HCT116 (cell line): ENCODE measurements at regions not wholly inside any gene's neighbourhood (a gene's known extent, or its start where the extent isn't known, plus 50 kb on each side); places are given as distances from the start of the nearest gene placed in this dataset.

Experiments used
- ATAC-seq: fragments of 200-7000 bp; cut with Tn5 transposase; 2 replicates; pipeline ENCODE4 v1.9.1; 2020; ENCODE audit warnings: mild to moderate bottlenecking, moderate library complexity
- BruUV-seq: library from RNA; stranded (reverse); fragments of 400-500 nt; replicated peaks from 2 replicates; lab custom pipeline; 2021; lab: Mats Ljungman, UMichigan
- CTCF ChIA-PET: fragments of 300-600 bp; sonication (Branson Sonifier 250); formaldehyde crosslinking; loops from one replicate; lab custom pipeline; 2021; ENCODE audit warnings: antibody characterized with exemption; lab: Charles Lee
- POLR2A ChIA-PET: fragments of 300-600, 350-600 bp; sonication (Branson Sonifier 250); formaldehyde crosslinking; loops from one replicate; lab custom pipeline; 2021; ENCODE audit warnings: antibody characterized with exemption; lab: Charles Lee
- RAD21 ChIA-PET, 2 experiments: fragments of 300-600 bp; sonication (Branson Sonifier 250); formaldehyde crosslinking; loops; one replicate each; lab custom pipeline; 2023; ENCODE audit warnings: low total read pairs in 2 of 2; ENCODE audit not compliant: uncharacterized antibody in 2 of 2, unreplicated experiment in 2 of 2, low non-redundant PET in 1 of 2; lab: Charles Lee
- DNase-seq: peaks from one replicate; pipeline ENCODE4 v3.0.0-alpha.2; 2010; ENCODE audit warnings: low read depth, low spot score
- H2AFZ ChIP-seq: fragments of 200-600 bp; shearing (Covaris generic), sonication (generic); 2 replicates; pipeline ENCODE4 v1.6.1; 2017; ENCODE audit warnings: low read depth, mixed run types, mixed read lengths, antibody characterized with exemption, low read length; ENCODE audit not compliant: poor library complexity, severe bottlenecking
- H3K27ac ChIP-seq: 2 replicates; pipeline ENCODE4 v1.5.1; 2012; ENCODE audit warnings: low read depth, low read length
- H3K27me3 ChIP-seq: fragments of 200-600 bp; sonication (generic); 2 replicates; pipeline ENCODE4 v1.6.1; 2016; ENCODE audit warnings: mixed run types, low read length, mixed read lengths; ENCODE audit not compliant: insufficient read depth
- H3K36me3 ChIP-seq, 2 experiments: fragments of 200-500 bp in 1 of 2; fragments of 200-600 bp in 1 of 2; sonication (Bioruptor generic) in 1 of 2; sonication (generic) in 1 of 2; 2 replicates each; pipeline versions ENCODE4 v1.5.1 to v1.6.1; 2014 to 2016; ENCODE audit warnings: low read length in 2 of 2, inconsistent platforms in 1 of 2, mixed read lengths in 1 of 2, mixed run types in 1 of 2; ENCODE audit not compliant: insufficient read depth in 2 of 2, control insufficient read depth in 1 of 2
- H3K4me1 ChIP-seq, 2 experiments: fragments of 200-600 bp in 1 of 2; sonication (generic) in 1 of 2; 2 replicates each; pipeline versions ENCODE4 v1.5.1 to v1.6.1; 2012 to 2017; ENCODE audit warnings: low read length in 2 of 2, inconsistent platforms in 1 of 2, mild to moderate bottlenecking in 1 of 2, mixed read lengths in 1 of 2, mixed run types in 1 of 2, moderate library complexity in 1 of 2; ENCODE audit not compliant: insufficient read depth in 2 of 2, control insufficient read depth in 1 of 2
- H3K4me2 ChIP-seq: fragments of 200-600 bp; sonication (generic); 2 replicates; pipeline ENCODE4 v1.6.1; 2017; ENCODE audit warnings: mixed run types, low read length, mixed read lengths
- H3K4me3 ChIP-seq, 2 experiments: fragments of 200-600 bp in 1 of 2; sonication (generic) in 1 of 2; replicated peaks in 1 of 2; 2 replicates each; pipeline ENCODE4 v1.5.1; 2011 to 2016; ENCODE audit warnings: low read length in 2 of 2, control low read depth in 1 of 2, low read depth in 1 of 2, mild to moderate bottlenecking in 1 of 2, mixed read lengths in 1 of 2, mixed run types in 1 of 2
- H3K79me2 ChIP-seq: fragments of 200-600 bp; sonication (generic); 2 replicates; pipeline ENCODE4 v1.6.1; 2017; ENCODE audit warnings: mild to moderate bottlenecking, mixed run types, low read length, moderate library complexity, mixed read lengths; ENCODE audit not compliant: insufficient read depth
- H3K9ac ChIP-seq: fragments of 200-600 bp; sonication (generic); 2 replicates; pipeline ENCODE4 v1.6.1; 2016; ENCODE audit warnings: low read length, mixed read lengths
- H3K9me2 ChIP-seq: fragments of 200-600 bp; sonication (generic), shearing (Covaris generic); 2 replicates; pipeline ENCODE4 v1.6.1; 2017; ENCODE audit warnings: mixed run types, mild to moderate bottlenecking, moderate library complexity; ENCODE audit not compliant: insufficient read depth
- H3K9me3 ChIP-seq, 2 experiments: fragments of 200-500 bp in 1 of 2; fragments of 200-600 bp in 1 of 2; sonication (Bioruptor generic) in 1 of 2; sonication (generic) in 1 of 2; 2 replicates each; pipeline ENCODE4 v1.6.1; 2014 to 2017; ENCODE audit warnings: low read length in 2 of 2, mixed read lengths in 2 of 2, inconsistent platforms in 1 of 2, low read depth in 1 of 2, mild to moderate bottlenecking in 1 of 2, mixed run types in 1 of 2, moderate library complexity in 1 of 2; ENCODE audit not compliant: control insufficient read depth in 1 of 2, insufficient read depth in 1 of 2
- H4K20me1 ChIP-seq: fragments of 200-600 bp; sonication (generic), shearing (Covaris generic); 2 replicates; pipeline ENCODE4 v1.6.1; 2017; ENCODE audit warnings: mixed run types, mild to moderate bottlenecking, moderate library complexity; ENCODE audit not compliant: insufficient read depth
- ATF3 ChIP-seq: IDR thresholded peaks from 2 replicates; pipeline ENCODE4 v1.6.1; 2012
- CBX3 ChIP-seq: IDR thresholded peaks from 2 replicates; pipeline ENCODE4 v1.6.1; 2012; ENCODE audit warnings: low read depth
- CEBPB ChIP-seq: IDR thresholded peaks from 2 replicates; pipeline ENCODE4 v1.6.1; 2012; ENCODE audit warnings: low read depth
- ELF1 ChIP-seq: IDR thresholded peaks from 2 replicates; pipeline ENCODE4 v1.6.1; 2012; ENCODE audit warnings: low read depth, borderline replicate concordance
- EZH2 ChIP-seq: fragments of 200-600 bp; sonication (generic); IDR thresholded peaks from 2 replicates; pipeline ENCODE4 v1.6.1; 2017; ENCODE audit warnings: antibody characterized with exemption, mixed run types
- FOSL1 ChIP-seq: IDR thresholded peaks from 2 replicates; pipeline ENCODE4 v1.6.1; 2012; ENCODE audit warnings: low read depth
- JUND ChIP-seq: IDR thresholded peaks from 2 replicates; pipeline ENCODE4 v1.6.1; 2012
- POLR2A ChIP-seq: IDR thresholded peaks from 2 replicates; pipeline ENCODE4 v1.7.0; 2011; ENCODE audit warnings: borderline replicate concordance; ENCODE audit not compliant: insufficient read depth, insufficient read length; ENCODE audit errors: extremely low read depth
- RAD21 ChIP-seq: IDR thresholded peaks from 2 replicates; pipeline ENCODE4 v1.6.1; 2012; ENCODE audit warnings: low read depth, mild to moderate bottlenecking
- SIN3A ChIP-seq: IDR thresholded peaks from 2 replicates; pipeline ENCODE4 v1.6.1; 2012; ENCODE audit warnings: low read depth
- SP1 ChIP-seq: IDR thresholded peaks from 2 replicates; pipeline ENCODE4 v1.6.1; 2012; ENCODE audit warnings: low read depth
- SRF ChIP-seq: IDR thresholded peaks from 2 replicates; pipeline ENCODE4 v1.6.1; 2012; ENCODE audit warnings: low read depth
- YY1 ChIP-seq: IDR thresholded peaks from 2 replicates; pipeline ENCODE4 v1.6.1; 2011; ENCODE audit warnings: low read length, low read depth, moderate library complexity, mild to moderate bottlenecking; ENCODE audit not compliant: insufficient replicate concordance; ENCODE audit errors: extremely low read depth
- ZFX ChIP-seq: fragments of 450-650 bp; IDR thresholded peaks from 2 replicates; pipeline ENCODE4 v1.6.1; 2017
- ZNF274 ChIP-seq: fragments of 200-500 bp; sonication (Bioruptor generic); IDR thresholded peaks from 2 replicates; pipeline ENCODE4 v1.6.1; 2014; ENCODE audit warnings: mild to moderate bottlenecking, low read depth, low read length, inconsistent platforms
- intact Hi-C: fragments of 100-400 bp; cut with micrococcal nuclease; formaldehyde crosslinking; loops from 2 replicates; pipeline ENCODE4 v1.10.0; 2022
- TF ChIP-seq, protein P1 (sequence below): IDR thresholded peaks from 2 replicates; pipeline ENCODE4 v1.6.1; 2011; ENCODE audit warnings: mild to moderate bottlenecking, low read length, moderate library complexity; ENCODE audit not compliant: insufficient replicate concordance; ENCODE audit errors: extremely low read depth
- TF ChIP-seq, protein P2 (sequence below): IDR thresholded peaks from 2 replicates; pipeline ENCODE4 v1.6.1; 2012
- TF ChIP-seq, protein P3 (sequence below): IDR thresholded peaks from 2 replicates; pipeline ENCODE4 v1.6.1; 2012; ENCODE audit warnings: low read depth

DNA sequence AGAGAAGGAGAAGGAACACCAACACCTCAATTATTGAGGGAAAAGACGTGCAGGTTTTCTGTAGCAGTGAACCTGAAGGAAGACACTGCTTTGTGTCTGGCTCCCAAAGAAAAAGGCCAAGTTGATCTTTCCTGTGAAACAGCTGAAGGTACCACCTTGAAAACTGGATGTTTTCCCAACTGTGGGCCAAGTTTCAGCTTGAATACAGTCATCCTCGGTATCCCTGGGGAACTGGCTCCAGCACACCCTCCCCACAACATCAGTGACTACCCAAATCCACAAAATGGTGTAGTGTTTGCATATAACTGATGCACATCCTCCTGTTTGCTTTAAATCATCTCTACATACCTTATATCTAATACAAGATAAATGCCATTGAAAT lies 297.0 kb upstream of the PITRM1 start (continued):
- TF ChIP-seq, protein P1, sequence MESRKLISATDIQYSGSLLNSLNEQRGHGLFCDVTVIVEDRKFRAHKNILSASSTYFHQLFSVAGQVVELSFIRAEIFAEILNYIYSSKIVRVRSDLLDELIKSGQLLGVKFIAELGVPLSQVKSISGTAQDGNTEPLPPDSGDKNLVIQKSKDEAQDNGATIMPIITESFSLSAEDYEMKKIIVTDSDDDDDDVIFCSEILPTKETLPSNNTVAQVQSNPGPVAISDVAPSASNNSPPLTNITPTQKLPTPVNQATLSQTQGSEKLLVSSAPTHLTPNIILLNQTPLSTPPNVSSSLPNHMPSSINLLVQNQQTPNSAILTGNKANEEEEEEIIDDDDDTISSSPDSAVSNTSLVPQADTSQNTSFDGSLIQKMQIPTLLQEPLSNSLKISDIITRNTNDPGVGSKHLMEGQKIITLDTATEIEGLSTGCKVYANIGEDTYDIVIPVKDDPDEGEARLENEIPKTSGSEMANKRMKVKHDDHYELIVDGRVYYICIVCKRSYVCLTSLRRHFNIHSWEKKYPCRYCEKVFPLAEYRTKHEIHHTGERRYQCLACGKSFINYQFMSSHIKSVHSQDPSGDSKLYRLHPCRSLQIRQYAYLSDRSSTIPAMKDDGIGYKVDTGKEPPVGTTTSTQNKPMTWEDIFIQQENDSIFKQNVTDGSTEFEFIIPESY: no peak
- TF ChIP-seq ELF1: no peak
- TF ChIP-seq CBX3: no peak
- TF ChIP-seq, protein P2, sequence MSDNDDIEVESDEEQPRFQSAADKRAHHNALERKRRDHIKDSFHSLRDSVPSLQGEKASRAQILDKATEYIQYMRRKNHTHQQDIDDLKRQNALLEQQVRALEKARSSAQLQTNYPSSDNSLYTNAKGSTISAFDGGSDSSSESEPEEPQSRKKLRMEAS: no peak

- H2AFZ ChIP-seq: peak overlapping the region; percentile 65
- H3K9me3 ChIP-seq: no peaks in the 10 kb centered on the region
- H3K4me1 ChIP-seq: peaks cover 29 to 33% of the 10 kb centered on the region in 2 experiments
- CTCF ChIA-PET: no interaction called here
- H3K27ac ChIP-seq: peak overlapping the region; percentile 81
- ATAC-seq (peak; percentile 23; the same call in 1 of the 2 replicates), DNase-seq (peak; percentile 44)
- peak overlapping the region; percentile 48 for H3K9ac ChIP-seq
- H4K20me1 ChIP-seq: no peaks in the 10 kb centered on the region
- POLR2A ChIA-PET: no interaction called here
- H3K36me3 ChIP-seq: no peaks in the 10 kb centered on the region
- H3K4me2 ChIP-seq: peak overlapping the region; percentile 66
- no peaks in the 10 kb centered on the region for H3K79me2 ChIP-seq
- BruUV-seq: no TSS peak
- no peaks in the 10 kb centered on the region for H3K9me2 ChIP-seq
- intact Hi-C loops: loop anchor here (5.0 to 10.0 kb wide), 3 partner anchors 222 to 1196 kb away; no protein-coding TSS in a partner anchor
- no peaks in the 10 kb centered on the region for H3K27me3 ChIP-seq
- peak overlapping the region in 1 of 2 experiments; percentile 41; a peak in 2 of 4 replicates for H3K4me3 ChIP-seq
- RAD21 ChIA-PET: no interaction called here
- TF ChIP-seq CEBPB: peak; percentile 79
- no peak for TF ChIP-seq ZNF274
- no peak for TF ChIP-seq EZH2
- no peak for TF ChIP-seq YY1
- TF ChIP-seq SIN3A: peak; percentile 46; the same call in 1 of the 2 replicates
- TF ChIP-seq FOSL1: peak; percentile 74
- TF ChIP-seq RAD21: peak; percentile 20; the same call in 1 of the 2 replicates
- TF ChIP-seq SP1: peak; percentile 39
- no peak for TF ChIP-seq POLR2A
- TF ChIP-seq JUND: peak; percentile 61
- no peak for TF ChIP-seq ZFX
- TF ChIP-seq SRF: 0 out of 2 replicates have a peak, but pooled peaks have one; percentile 25
- no peak for TF ChIP-seq ATF3
- TF ChIP-seq, protein P3, sequence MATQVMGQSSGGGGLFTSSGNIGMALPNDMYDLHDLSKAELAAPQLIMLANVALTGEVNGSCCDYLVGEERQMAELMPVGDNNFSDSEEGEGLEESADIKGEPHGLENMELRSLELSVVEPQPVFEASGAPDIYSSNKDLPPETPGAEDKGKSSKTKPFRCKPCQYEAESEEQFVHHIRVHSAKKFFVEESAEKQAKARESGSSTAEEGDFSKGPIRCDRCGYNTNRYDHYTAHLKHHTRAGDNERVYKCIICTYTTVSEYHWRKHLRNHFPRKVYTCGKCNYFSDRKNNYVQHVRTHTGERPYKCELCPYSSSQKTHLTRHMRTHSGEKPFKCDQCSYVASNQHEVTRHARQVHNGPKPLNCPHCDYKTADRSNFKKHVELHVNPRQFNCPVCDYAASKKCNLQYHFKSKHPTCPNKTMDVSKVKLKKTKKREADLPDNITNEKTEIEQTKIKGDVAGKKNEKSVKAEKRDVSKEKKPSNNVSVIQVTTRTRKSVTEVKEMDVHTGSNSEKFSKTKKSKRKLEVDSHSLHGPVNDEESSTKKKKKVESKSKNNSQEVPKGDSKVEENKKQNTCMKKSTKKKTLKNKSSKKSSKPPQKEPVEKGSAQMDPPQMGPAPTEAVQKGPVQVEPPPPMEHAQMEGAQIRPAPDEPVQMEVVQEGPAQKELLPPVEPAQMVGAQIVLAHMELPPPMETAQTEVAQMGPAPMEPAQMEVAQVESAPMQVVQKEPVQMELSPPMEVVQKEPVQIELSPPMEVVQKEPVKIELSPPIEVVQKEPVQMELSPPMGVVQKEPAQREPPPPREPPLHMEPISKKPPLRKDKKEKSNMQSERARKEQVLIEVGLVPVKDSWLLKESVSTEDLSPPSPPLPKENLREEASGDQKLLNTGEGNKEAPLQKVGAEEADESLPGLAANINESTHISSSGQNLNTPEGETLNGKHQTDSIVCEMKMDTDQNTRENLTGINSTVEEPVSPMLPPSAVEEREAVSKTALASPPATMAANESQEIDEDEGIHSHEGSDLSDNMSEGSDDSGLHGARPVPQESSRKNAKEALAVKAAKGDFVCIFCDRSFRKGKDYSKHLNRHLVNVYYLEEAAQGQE: no peak
- TF ChIP-seq, all 23 proteins: peak for 7
These were observed 296.5 kb upstream of the PITRM1 start for GRCh38 chr10:3468919-3469638.
